ENCODE measurements at regions not wholly inside any gene's neighbourhood (a gene's known extent, or its start where the extent isn't known, plus 50 kb on each side); places are given as distances from the start of the nearest gene placed in this dataset.
A peak's percentile ranks its signal among the peaks of the same experiment; 100 is the strongest.

DNA sequence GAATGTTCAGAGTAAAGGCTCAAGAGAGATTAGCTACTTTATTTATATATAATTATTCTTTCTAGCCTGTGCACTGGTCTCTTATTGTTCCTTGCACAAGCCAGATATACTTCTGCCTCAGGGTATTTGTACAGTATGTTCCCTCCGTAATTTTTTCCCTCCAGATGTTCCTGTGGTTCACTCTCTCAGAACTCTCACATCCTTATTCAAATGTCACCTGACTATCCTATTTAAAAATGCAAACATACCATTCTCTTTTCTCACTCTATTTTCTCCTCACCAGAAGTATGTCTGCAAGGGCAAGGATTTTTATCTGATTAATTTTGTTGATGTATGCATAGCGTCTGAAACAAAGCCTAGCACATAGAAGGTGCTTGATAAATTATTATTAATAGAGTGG is 64.0 kb upstream of the CERS6 start (continued):
- TF ChIP-seq PRPF4 (IDR thresholded peaks at IDR 0.05; ENCODE audit: insufficient read depth, low read depth, low read length, poor library complexity, severe bottlenecking) (no peak), CHD4 (IDR thresholded peaks at IDR 0.05; ENCODE audit: insufficient read depth, insufficient replicate concordance, low read depth, low read length, poor library complexity, severe bottlenecking) (no peak), ADNP (tag; IDR thresholded peaks at IDR 0.05) (no peak)

DNA sequence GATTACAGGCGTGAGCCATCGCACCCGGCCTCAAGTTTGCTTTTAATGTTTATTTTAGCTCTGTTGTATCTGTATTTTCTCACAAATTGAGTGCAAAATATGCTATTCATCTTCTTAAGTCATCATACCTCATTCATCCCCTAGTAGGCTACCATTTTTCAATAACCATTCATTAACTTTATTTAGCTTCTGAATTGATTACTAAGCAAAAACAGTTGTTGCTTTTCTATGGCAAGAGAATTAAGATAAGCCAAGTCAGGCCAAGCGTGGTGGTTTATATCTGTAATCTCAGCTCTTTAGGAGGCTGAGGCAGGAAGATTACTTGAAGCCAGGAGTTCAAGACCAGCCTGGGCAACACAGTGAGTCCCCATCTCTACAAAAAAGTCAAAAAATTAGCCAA is 63.3 kb upstream of the CERS6 start:
- intact Hi-C loops (cut with micrococcal nuclease) (no loop called here), in situ Hi-C loops (cut with MboI) (no loop called here)
- Histone ChIP-seq H3K27ac (ENCODE audit: extremely low read depth, low read depth, low read length) (no peak overlapping the region), H3K36me3 (ENCODE audit: control insufficient read depth, insufficient read depth, low read length) (no peaks in the 10 kb centered on the region), H3K9me1 (ENCODE audit: control insufficient read depth, insufficient read depth, low read length) (no peaks in the 10 kb centered on the region), H3K4me2 (ENCODE audit: insufficient read depth, low read length) (no peak overlapping the region), H4K20me1 (replicated peaks; ENCODE audit: control insufficient read depth, insufficient read depth, low read length) (no peaks in the 10 kb centered on the region), H2AFZ (ENCODE audit: low read depth, low read length) (no peak overlapping the region), H3K27me3 (ENCODE audit: control insufficient read depth in 2 of 2, insufficient read depth in 2 of 2, low read length in 2 of 2) (no peaks in the 10 kb centered on the region), H3K9me3 (replicated peaks; ENCODE audit: control insufficient read depth, insufficient read depth, low read depth, low read length) (no peaks in the 10 kb centered on the region), H3K4me1 (replicated peaks in 1 of 2; ENCODE audit: control insufficient read depth in 2 of 2, insufficient read depth in 2 of 2, low read length in 2 of 2) (no peaks in the 10 kb centered on the region), H3K4me3 (no peak overlapping the region), H3K9ac (ENCODE audit: insufficient read depth in 1 of 2, low read depth in 2 of 2, low read length in 2 of 2) (no peak overlapping the region), H3K79me2 (ENCODE audit: control insufficient read depth, insufficient read depth, low read length) (no peaks in the 10 kb centered on the region)
- no peak for DNase-seq (ENCODE audit: extremely low read depth in 1 of 4, low spot score in 3 of 4)
- ATAC-seq, result no peak
- ChIA-PET POLR2A (interaction anchor here (0.6 to 0.9 kb wide), 3 partner anchors 31 to 425 kb away, joined by 3 to 7 read pairs (median 3); no protein-coding TSS in a partner anchor), CTCF (ENCODE audit: low intra/inter-chr PET ratio) (no interaction called here)
- BruUV-seq (replicated peaks), result no TSS peak
- WGBS (ENCODE audit: insufficient coverage, low coverage, missing lambda C conversion rate), result 9% methylated on average over 4 of the region's 4 CpGs
- peak; percentile 62 for TF ChIP-seq MAFF (IDR thresholded peaks at IDR 0.05; ENCODE audit: low read length)
- TF ChIP-seq MAFG (tag; conservative IDR thresholded peaks at IDR 0.05), result peak; percentile 59
- TF ChIP-seq ZNF316 (IDR thresholded peaks at IDR 0.05), result peak; percentile 82
- TF ChIP-seq ZNF830 (CRISPR knock-in tag; IDR thresholded peaks at IDR 0.05), result no peak
- no peak for TF ChIP-seq ZBTB8A (IDR thresholded peaks at IDR 0.05; ENCODE audit: partially characterized antibody)
- peak; percentile 68 for TF ChIP-seq C11orf30 (IDR thresholded peaks at IDR 0.05; ENCODE audit: low read depth)
- FAIRE-seq, result no peak

All from K562 (cell line).